ENCODE measurements at regions not wholly inside any gene's neighbourhood (a gene's known extent, or its start where the extent isn't known, plus 50 kb on each side); places are given as distances from the start of the nearest gene placed in this dataset.

- Histone ChIP-seq H3K4me3 (ENCODE audit: insufficient read depth, low read depth, low read length) (no peak overlapping the region), H3K4me1 (ENCODE audit: control insufficient read depth, insufficient read depth, low read length) (no peaks in the 10 kb centered on the region), H3K36me3 (ENCODE audit: control insufficient read depth, insufficient read depth, low read length) (no peaks in the 10 kb centered on the region), H3K79me1 (ENCODE audit: low read depth in 1 of 2, low read length in 2 of 2) (no peaks in the 10 kb centered on the region), H3K27ac (ENCODE audit: insufficient read depth, low read length) (no peak overlapping the region), H3K9me3 (ENCODE audit: control insufficient read depth, insufficient read depth, low read length) (no peaks in the 10 kb centered on the region), H3K9me1 (ENCODE audit: insufficient read depth, low read length) (no peaks in the 10 kb centered on the region), H3K4me2 (ENCODE audit: low read depth, low read length) (no peak overlapping the region), H2AK5ac (ENCODE audit: low read depth, low read length) (no peak overlapping the region), H4K91ac (ENCODE audit: insufficient read depth, low read depth, low read length) (no peak overlapping the region), H2BK15ac (ENCODE audit: low read depth, low read length) (no peak overlapping the region), H2BK20ac (ENCODE audit: low read depth, low read length) (no peak overlapping the region), H3K4ac (ENCODE audit: low read depth, low read length) (no peak overlapping the region), H3K23ac (ENCODE audit: low read depth, low read length) (no peak overlapping the region), H3K9ac (ENCODE audit: low read depth, low read length) (no peak overlapping the region), H4K8ac (ENCODE audit: low read depth in 2 of 2, low read length in 2 of 2) (no peak overlapping the region), H3K27me3 (ENCODE audit: control insufficient read depth, insufficient read depth, low read length) (no peaks in the 10 kb centered on the region), H2AFZ (replicated peaks; ENCODE audit: low read length, poor library complexity) (no peak overlapping the region), H2AK9ac (replicated peaks; ENCODE audit: low read depth, low read length, poor library complexity) (no peak overlapping the region), H2BK5ac (ENCODE audit: low read depth, low read length, poor library complexity, severe bottlenecking) (no peak overlapping the region), H4K20me1 (ENCODE audit: insufficient read depth, low read length) (no peaks in the 10 kb centered on the region), H3K14ac (replicated peaks; ENCODE audit: low read depth, low read length) (no peak overlapping the region), H3K18ac (ENCODE audit: low read depth, low read length) (no peak overlapping the region), H4K5ac (ENCODE audit: low read depth, low read length) (no peak overlapping the region), H2BK120ac (ENCODE audit: low read depth, low read length) (no peak overlapping the region), H3K56ac (ENCODE audit: extremely low read depth, insufficient read depth, low read length) (no peak overlapping the region)
- CTCF ChIA-PET = no interaction called here
- dilution Hi-C loops (cut with HindIII; ENCODE audit: low sequenced_read_pairs, unreplicated experiment) (no loop called here), in situ Hi-C loops (cut with MboI; ENCODE audit: low sequenced_read_pairs) (no loop called here), intact Hi-C loops (cut with micrococcal nuclease) (no loop called here)
- POLR2A ChIA-PET (ENCODE audit: unreplicated experiment) = no interaction called here
- BruUV-seq (replicated peaks) = no TSS peak
- no CpG with 5 or more reads among the region's 1 CpG for WGBS, 2 experiments (ENCODE audit: extremely low coverage in 2 of 2, insufficient read length in 1 of 2)
- DNase-seq (no peak), ATAC-seq (ENCODE audit: low read depth) (no peak)
- TF ChIP-seq SMC3 (IDR thresholded peaks at IDR 0.05; ENCODE audit: low read depth, low read length) = no peak
- TF ChIP-seq CHD1 (IDR thresholded peaks at IDR 0.05; ENCODE audit: low read depth, low read length) = no peak
- no peak for TF ChIP-seq RFX5 (IDR thresholded peaks at IDR 0.05; ENCODE audit: low read depth, low read length)
- TF ChIP-seq, protein P1, sequence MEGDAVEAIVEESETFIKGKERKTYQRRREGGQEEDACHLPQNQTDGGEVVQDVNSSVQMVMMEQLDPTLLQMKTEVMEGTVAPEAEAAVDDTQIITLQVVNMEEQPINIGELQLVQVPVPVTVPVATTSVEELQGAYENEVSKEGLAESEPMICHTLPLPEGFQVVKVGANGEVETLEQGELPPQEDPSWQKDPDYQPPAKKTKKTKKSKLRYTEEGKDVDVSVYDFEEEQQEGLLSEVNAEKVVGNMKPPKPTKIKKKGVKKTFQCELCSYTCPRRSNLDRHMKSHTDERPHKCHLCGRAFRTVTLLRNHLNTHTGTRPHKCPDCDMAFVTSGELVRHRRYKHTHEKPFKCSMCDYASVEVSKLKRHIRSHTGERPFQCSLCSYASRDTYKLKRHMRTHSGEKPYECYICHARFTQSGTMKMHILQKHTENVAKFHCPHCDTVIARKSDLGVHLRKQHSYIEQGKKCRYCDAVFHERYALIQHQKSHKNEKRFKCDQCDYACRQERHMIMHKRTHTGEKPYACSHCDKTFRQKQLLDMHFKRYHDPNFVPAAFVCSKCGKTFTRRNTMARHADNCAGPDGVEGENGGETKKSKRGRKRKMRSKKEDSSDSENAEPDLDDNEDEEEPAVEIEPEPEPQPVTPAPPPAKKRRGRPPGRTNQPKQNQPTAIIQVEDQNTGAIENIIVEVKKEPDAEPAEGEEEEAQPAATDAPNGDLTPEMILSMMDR (conservative IDR thresholded peaks at IDR 0.05; ENCODE audit: low read depth, low read length) = no peak
- no peak for TF ChIP-seq BHLHE40 (IDR thresholded peaks at IDR 0.05; ENCODE audit: low read depth, low read length)
- TF ChIP-seq USF2 (IDR thresholded peaks at IDR 0.05; ENCODE audit: low read depth, low read length) = no peak
- TF ChIP-seq RCOR1 (IDR thresholded peaks at IDR 0.05; ENCODE audit: insufficient replicate concordance, low read length) = no peak
- no peak for TF ChIP-seq POLR2A (IDR thresholded peaks at IDR 0.05; ENCODE audit: low read depth, low read length)
- TF ChIP-seq MXI1 (IDR thresholded peaks at IDR 0.05; ENCODE audit: borderline replicate concordance, low read depth, low read length) = no peak
- no peak for TF ChIP-seq NFE2L2 (IDR thresholded peaks at IDR 0.05; ENCODE audit: low read depth, low read length)
- TF ChIP-seq, protein P2, sequence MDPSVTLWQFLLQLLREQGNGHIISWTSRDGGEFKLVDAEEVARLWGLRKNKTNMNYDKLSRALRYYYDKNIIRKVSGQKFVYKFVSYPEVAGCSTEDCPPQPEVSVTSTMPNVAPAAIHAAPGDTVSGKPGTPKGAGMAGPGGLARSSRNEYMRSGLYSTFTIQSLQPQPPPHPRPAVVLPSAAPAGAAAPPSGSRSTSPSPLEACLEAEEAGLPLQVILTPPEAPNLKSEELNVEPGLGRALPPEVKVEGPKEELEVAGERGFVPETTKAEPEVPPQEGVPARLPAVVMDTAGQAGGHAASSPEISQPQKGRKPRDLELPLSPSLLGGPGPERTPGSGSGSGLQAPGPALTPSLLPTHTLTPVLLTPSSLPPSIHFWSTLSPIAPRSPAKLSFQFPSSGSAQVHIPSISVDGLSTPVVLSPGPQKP (IDR thresholded peaks at IDR 0.05; ENCODE audit: borderline replicate concordance, low read depth, low read length) = no peak
- TF ChIP-seq RAD21 (IDR thresholded peaks at IDR 0.05; ENCODE audit: low read length) = no peak
- no peak for TF ChIP-seq MAFK (IDR thresholded peaks at IDR 0.05; ENCODE audit: low read depth, low read length)
- no peak for TF ChIP-seq FOS (IDR thresholded peaks at IDR 0.05; ENCODE audit: low read depth, low read length)
- no peak for TF ChIP-seq CEBPB (IDR thresholded peaks at IDR 0.05; ENCODE audit: low read depth, low read length)
- TF ChIP-seq MAZ (IDR thresholded peaks at IDR 0.05; ENCODE audit: borderline replicate concordance, low read depth, low read length) = no peak
Measured at GRCh38 chr5:110088676-110089436, 399.1 kb downstream of the MAN2A1 start.

Measured in IMR-90 (cell line).